ENCODE measurements at regions not wholly inside any gene's neighbourhood (a gene's known extent, or its start where the extent isn't known, plus 50 kb on each side); places are given as distances from the start of the nearest gene placed in this dataset.

- TF ChIP-seq TAF1 (IDR thresholded peaks at IDR 0.05; ENCODE audit: low read depth, low read length) (no peak), RFX5 (IDR thresholded peaks at IDR 0.05; ENCODE audit: borderline replicate concordance, low read depth, low read length) (no peak), CHD2 (IDR thresholded peaks at IDR 0.05; ENCODE audit: low read length) (no peak), CTCF (IDR thresholded peaks at IDR 0.05; ENCODE audit: control extremely low read depth in 1 of 3, insufficient read depth in 1 of 3, low read depth in 1 of 3, low read length in 3 of 3) (no peak), BRCA1 (IDR thresholded peaks at IDR 0.05; ENCODE audit: low read depth, low read length) (no peak)
- TF ChIP-seq, protein P1, sequence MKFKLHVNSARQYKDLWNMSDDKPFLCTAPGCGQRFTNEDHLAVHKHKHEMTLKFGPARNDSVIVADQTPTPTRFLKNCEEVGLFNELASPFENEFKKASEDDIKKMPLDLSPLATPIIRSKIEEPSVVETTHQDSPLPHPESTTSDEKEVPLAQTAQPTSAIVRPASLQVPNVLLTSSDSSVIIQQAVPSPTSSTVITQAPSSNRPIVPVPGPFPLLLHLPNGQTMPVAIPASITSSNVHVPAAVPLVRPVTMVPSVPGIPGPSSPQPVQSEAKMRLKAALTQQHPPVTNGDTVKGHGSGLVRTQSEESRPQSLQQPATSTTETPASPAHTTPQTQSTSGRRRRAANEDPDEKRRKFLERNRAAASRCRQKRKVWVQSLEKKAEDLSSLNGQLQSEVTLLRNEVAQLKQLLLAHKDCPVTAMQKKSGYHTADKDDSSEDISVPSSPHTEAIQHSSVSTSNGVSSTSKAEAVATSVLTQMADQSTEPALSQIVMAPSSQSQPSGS (IDR thresholded peaks at IDR 0.05; ENCODE audit: low read length): no peak
These were observed 67.3 kb upstream of the MAGEB18 start for GRCh38 chrX:26070882-26071281.
